RWPE2 (cell line): ENCODE measurements at regions not wholly inside any gene's neighbourhood (a gene's known extent, or its start where the extent isn't known, plus 50 kb on each side); places are given as distances from the start of the nearest gene placed in this dataset.
"Not testable (repeated sequence)": the region's sequence is repeated elsewhere in the genome, so short reads cannot be mapped to it uniquely, and the experiment has no call there.

ENCODE experiments used
- ATAC-seq: fragments of 200-7000 bp; cut with Tn5 transposase; 3 replicates; pipeline ENCODE4 v1.9.1; 2021; ENCODE audit warnings: low read depth
- DNase-seq: peaks from one replicate; pipeline ENCODE4 v3.0.0-alpha.2; 2020; ENCODE audit warnings: low spot score
- H3K27ac ChIP-seq: fragments of 450-650 bp; 2 replicates; pipeline ENCODE4 v1.5.1; 2017; ENCODE audit warnings: mild to moderate bottlenecking; ENCODE audit not compliant: poor library complexity, severe bottlenecking
- H3K27me3 ChIP-seq: fragments of 250-450 bp; sonication (Bioruptor Pico); 2 replicates; pipeline ENCODE4 v1.5.1; 2021; ENCODE audit warnings: mild to moderate bottlenecking, moderate library complexity; ENCODE audit not compliant: insufficient read depth, poor library complexity, severe bottlenecking
- H3K36me3 ChIP-seq: fragments of 250-450 bp; sonication (Bioruptor Pico); 2 replicates; pipeline ENCODE4 v1.5.1; 2020; ENCODE audit warnings: low read depth, mild to moderate bottlenecking, moderate library complexity
- H3K4me1 ChIP-seq: fragments of 250-450 bp; sonication (Bioruptor Pico); 2 replicates; pipeline ENCODE4 v1.5.1; 2021; ENCODE audit warnings: mild to moderate bottlenecking, moderate library complexity; ENCODE audit not compliant: insufficient read depth, poor library complexity, severe bottlenecking
- H3K4me3 ChIP-seq: fragments of 250-450 bp; sonication (Bioruptor Pico); 2 replicates; pipeline ENCODE4 v1.5.1; 2021; ENCODE audit warnings: mild to moderate bottlenecking, moderate library complexity; ENCODE audit not compliant: severe bottlenecking
- H3K9me3 ChIP-seq: fragments of 250-450 bp; sonication (Bioruptor Pico); 2 replicates; pipeline ENCODE4 v1.5.1; 2021; ENCODE audit warnings: mild to moderate bottlenecking, moderate library complexity; ENCODE audit not compliant: severe bottlenecking
- CTCF ChIP-seq: fragments of 450-650 bp; IDR thresholded peaks from one replicate; pipeline ENCODE4 v1.5.1; 2017; ENCODE audit warnings: mild to moderate bottlenecking, moderate library complexity; ENCODE audit not compliant: poor library complexity, severe bottlenecking

DNA sequence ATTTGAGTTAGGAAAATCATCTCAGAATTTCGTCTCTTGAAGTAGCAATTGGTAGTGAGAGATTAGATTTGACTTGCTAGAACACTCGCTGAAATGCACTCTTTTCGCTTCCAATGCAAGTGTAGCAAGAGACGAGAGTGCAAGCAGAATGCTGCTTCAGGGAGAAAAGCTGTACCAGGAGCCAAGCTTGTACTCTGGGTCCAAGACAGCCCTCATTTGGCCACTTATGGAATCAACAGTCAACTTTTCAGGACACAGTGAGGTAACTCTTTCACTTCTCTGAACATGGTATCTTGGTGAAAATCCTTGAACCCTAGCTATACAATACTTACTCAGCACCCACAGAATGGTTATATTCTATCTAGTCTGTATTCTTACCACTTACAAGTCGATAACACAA is 107.6 kb upstream of the TERB2 start:
- H3K36me3 ChIP-seq, H3K4me1 ChIP-seq, ATAC-seq, H3K27me3 ChIP-seq, H3K9me3 ChIP-seq, H3K4me3 ChIP-seq, H3K27ac ChIP-seq, DNase-seq: not testable (repeated sequence)
- peak; percentile 13 for TF ChIP-seq CTCF

GRCh38 chr15:44849701-44850403 is 106.6 kb upstream of the TERB2 start:
- H3K9me3 ChIP-seq, H3K36me3 ChIP-seq, ATAC-seq, H3K27ac ChIP-seq, H3K27me3 ChIP-seq, DNase-seq, H3K4me3 ChIP-seq, H3K4me1 ChIP-seq: not testable (repeated sequence)

DNA sequence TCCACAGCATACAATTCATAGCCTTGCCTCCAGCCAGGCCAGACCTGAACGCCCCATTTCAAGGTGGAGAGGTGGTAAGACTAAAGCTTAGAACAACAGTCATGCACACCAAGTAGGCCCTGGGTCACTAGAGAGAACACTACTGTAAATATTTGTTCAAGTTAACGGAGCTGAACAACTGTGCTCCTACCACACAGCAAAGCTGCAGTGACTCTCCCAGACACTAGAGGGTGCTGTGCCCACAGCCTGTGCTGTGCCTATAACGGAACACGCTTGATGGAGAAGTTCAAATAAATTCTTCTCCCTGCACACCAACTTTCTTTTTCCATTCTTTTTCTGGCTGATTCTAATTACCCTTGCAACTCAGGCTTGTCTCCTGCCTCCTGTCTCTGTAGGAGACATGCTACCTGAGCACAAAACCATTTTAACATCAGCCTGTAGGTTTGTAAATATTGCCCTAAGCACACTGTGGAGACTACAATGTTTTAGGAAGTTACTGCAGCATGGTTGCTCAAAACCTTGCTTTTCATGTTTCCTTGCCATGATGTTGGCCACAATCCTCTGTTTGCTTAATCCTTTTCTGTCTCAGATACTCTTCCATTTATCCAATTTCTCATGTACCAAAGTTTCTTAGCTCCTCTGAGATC is 103.1 kb upstream of the TERB2 start:
- H3K4me3 ChIP-seq, H3K9me3 ChIP-seq, H3K4me1 ChIP-seq, DNase-seq, H3K27ac ChIP-seq, H3K36me3 ChIP-seq, H3K27me3 ChIP-seq: not testable (repeated sequence)
- peak; percentile 99 for TF ChIP-seq CTCF
- ATAC-seq = peak; percentile 84

DNA sequence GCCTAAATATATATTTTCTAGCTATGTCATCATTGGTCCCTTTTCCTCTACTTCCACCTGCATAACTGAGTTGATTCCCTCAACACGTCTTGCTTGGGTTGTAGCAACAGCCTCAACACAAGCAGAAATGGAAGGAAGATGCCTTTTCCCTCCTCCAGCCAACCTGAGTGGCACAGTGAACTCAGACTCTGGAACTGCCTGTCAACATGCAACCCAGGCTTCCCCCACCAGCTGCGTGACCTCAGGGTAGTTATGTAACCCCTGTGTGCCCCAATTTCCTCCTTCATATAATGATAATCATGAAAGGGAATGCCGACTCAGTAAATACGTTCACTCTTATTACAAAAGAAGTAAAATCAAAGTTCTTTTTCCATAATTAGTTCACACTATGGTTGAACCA is 101.8 kb upstream of the TERB2 start:
- H3K36me3 ChIP-seq, H3K4me3 ChIP-seq, ATAC-seq, H3K27ac ChIP-seq, H3K4me1 ChIP-seq, DNase-seq, H3K27me3 ChIP-seq, H3K9me3 ChIP-seq: not testable (repeated sequence)

- not testable (repeated sequence) for H3K36me3 ChIP-seq, DNase-seq, H3K27ac ChIP-seq, H3K4me3 ChIP-seq, H3K9me3 ChIP-seq, H3K27me3 ChIP-seq, H3K4me1 ChIP-seq, ATAC-seq
Measured at GRCh38 chr15:44856284-44856683, 100.2 kb upstream of the TERB2 start.

DNA sequence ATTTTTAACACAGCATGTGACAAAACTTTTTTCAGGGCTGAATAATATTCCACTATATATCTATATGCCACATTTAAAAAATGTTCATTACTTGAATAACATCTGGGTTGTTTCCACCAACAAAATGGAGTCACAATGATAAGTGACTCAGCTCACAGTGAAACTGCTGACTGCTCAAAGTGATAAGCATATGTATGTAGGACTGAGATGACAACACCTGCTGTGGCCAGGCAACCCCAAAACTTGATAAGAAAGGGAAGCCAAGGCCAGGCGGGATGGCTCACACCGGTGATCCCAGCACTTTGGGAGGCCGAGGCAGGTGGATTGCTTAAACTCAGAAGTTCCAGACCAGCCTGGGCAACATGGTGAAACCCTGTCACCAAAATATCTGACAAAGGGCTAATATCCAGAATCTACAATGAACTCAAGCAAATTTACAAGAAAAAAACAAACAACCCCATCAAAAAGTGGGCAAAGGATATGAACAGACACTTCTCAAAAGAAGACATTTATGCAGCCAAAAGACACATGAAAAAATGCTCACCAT is 99.2 kb upstream of the TERB2 start:
- H3K27ac ChIP-seq, H3K4me1 ChIP-seq, ATAC-seq, H3K4me3 ChIP-seq, H3K27me3 ChIP-seq, H3K36me3 ChIP-seq, H3K9me3 ChIP-seq, DNase-seq: not testable (repeated sequence)

DNA sequence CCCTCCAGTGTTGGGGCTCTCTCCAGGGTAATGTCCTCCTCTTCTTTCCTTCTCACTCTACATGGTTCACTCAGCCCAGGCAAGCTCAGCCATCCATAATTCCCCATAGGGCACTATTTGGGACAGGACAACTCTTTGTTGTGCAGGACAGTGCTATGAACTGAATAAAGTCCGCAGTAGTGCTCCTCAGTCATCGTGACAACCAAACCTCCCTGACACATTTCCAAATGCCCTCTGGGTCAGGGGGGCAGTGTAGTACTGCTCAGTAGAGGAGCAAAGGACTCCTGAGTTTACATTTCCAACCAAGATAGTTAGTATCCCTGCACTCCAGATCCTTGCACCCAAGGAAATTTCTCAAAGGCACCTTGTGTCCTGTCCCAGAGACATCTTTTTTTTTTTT is 97.4 kb upstream of the TERB2 start:
- ATAC-seq, DNase-seq, H3K27me3 ChIP-seq, H3K9me3 ChIP-seq, H3K4me3 ChIP-seq, H3K36me3 ChIP-seq, H3K27ac ChIP-seq, H3K4me1 ChIP-seq: not testable (repeated sequence)

DNA sequence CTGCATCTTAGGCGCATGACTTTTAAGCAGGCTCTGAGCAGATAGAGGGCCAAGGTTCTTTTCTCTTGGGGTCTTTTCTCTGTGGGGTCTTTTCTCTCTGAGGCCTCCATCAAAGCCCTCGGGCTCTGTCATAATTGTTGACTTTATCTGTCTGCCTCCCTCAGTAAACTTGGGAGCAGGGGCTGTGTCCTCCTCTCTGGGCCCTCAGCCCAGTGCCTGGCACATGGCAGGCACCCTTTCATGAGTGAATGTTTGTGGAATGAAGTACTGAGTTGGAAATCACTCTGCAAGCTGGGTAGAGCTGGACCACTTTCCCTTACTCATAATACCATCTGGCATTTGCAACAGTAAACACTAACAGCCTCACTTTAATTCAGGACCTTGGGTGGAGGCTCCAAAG is 96.3 kb upstream of the TERB2 start:
- H3K4me3 ChIP-seq, H3K27me3 ChIP-seq, H3K4me1 ChIP-seq, H3K36me3 ChIP-seq, H3K9me3 ChIP-seq, H3K27ac ChIP-seq, DNase-seq, ATAC-seq: not testable (repeated sequence)
